Transverse colon (tissue), 4 donors: ENCODE measurements at regions not wholly inside any gene's neighbourhood (a gene's known extent, or its start where the extent isn't known, plus 50 kb on each side); places are given as distances from the start of the nearest gene placed in this dataset.

Experiments
- CTCF ChIP-seq, 5 experiments: fragments of 200-600 bp in 3 of 5; fragments of 450-650 bp in 2 of 5; sonication (generic) in 3 of 5; IDR thresholded peaks; 1 replicate in 2 of 5; 2 replicates in 3 of 5; pipeline ENCODE4 v1.5.1; 2016 to 2017; ENCODE audit warnings: antibody characterized with exemption in 5 of 5, inconsistent platforms in 3 of 5, mild to moderate bottlenecking in 2 of 5, moderate library complexity in 1 of 5
- EP300 ChIP-seq: sonication (generic); formaldehyde crosslinking; IDR thresholded peaks from one replicate; pipeline ENCODE4 v1.6.1; 2017; ENCODE audit warnings: antibody characterized with exemption, low read depth
- POLR2A ChIP-seq: fragments of 450-650 bp; IDR thresholded peaks from one replicate; pipeline ENCODE4 v1.6.1; 2016; ENCODE audit warnings: antibody characterized with exemption, mild to moderate bottlenecking, moderate library complexity
- POLR2AphosphoS5 ChIP-seq, 3 donors: sonication (generic); formaldehyde crosslinking; IDR thresholded peaks; one replicate each; pipeline ENCODE4 v1.6.1; 2016; ENCODE audit warnings: antibody characterized with exemption in 3 of 3

DNA sequence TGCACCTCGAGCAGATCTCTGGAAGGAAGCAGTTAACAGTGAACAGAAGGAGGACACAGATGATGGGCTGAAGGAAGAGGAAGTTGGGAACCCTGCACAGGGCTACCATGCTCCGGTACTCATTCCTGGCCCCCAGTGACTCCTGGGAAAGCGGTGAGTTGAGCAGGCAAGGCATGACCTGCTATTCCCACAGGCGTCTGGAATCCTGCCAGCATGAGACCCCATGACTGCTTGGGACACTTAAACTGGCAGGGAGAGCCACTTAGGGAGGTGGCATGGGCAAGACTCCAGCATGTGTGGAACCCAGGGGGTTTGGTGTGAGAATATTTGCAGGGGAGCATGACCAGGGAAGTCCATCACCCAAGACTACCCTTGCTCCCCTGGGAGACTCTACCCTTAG is 1056.4 kb upstream of the POU3F4 start:
- TF ChIP-seq EP300 (no peak), POLR2A (no peak), POLR2AphosphoS5 (IDR thresholded peaks at IDR 0.05) (no peak), CTCF (IDR thresholded peaks at IDR 0.05) (no peak)
